Muscle layer of colon (tissue), 2 donors: ENCODE measurements at regions not wholly inside any gene's neighbourhood (a gene's known extent, or its start where the extent isn't known, plus 50 kb on each side); places are given as distances from the start of the nearest gene placed in this dataset.
"Not testable (repeated sequence)": the region's sequence is repeated elsewhere in the genome, so short reads cannot be mapped to it uniquely, and the experiment has no call there.

Experiments
- H3K27ac ChIP-seq: one replicate; pipeline ENCODE4 v1.7.0; 2013; ENCODE audit warnings: low read depth, mild to moderate bottlenecking, low read length, moderate library complexity
- H3K27me3 ChIP-seq, 2 donors: one replicate each; pipeline ENCODE4 v1.7.0; 2013; ENCODE audit warnings: low read length in 2 of 2, mild to moderate bottlenecking in 2 of 2; ENCODE audit not compliant: insufficient read depth in 2 of 2, control insufficient read depth in 1 of 2
- H3K36me3 ChIP-seq: one replicate; pipeline ENCODE4 v1.7.0; 2013; ENCODE audit warnings: mild to moderate bottlenecking, low read length; ENCODE audit not compliant: insufficient read depth
- H3K4me1 ChIP-seq: one replicate; pipeline ENCODE4 v1.7.0; 2013; ENCODE audit warnings: mild to moderate bottlenecking, low read length; ENCODE audit not compliant: insufficient read depth
- H3K4me3 ChIP-seq, 2 donors: one replicate each; pipeline ENCODE4 v1.7.0; 2013; ENCODE audit warnings: low read length in 2 of 2, low read depth in 1 of 2, mild to moderate bottlenecking in 1 of 2, moderate library complexity in 1 of 2
- H3K9ac ChIP-seq: one replicate; pipeline ENCODE4 v1.7.0; 2013; ENCODE audit warnings: low read length
- H3K9me3 ChIP-seq: one replicate; pipeline ENCODE4 v1.7.0; 2013; ENCODE audit warnings: mild to moderate bottlenecking, low read length
- donor health status: abdominal sarcoma.
- donor health status: Adenocarcinoma of cecum.

DNA sequence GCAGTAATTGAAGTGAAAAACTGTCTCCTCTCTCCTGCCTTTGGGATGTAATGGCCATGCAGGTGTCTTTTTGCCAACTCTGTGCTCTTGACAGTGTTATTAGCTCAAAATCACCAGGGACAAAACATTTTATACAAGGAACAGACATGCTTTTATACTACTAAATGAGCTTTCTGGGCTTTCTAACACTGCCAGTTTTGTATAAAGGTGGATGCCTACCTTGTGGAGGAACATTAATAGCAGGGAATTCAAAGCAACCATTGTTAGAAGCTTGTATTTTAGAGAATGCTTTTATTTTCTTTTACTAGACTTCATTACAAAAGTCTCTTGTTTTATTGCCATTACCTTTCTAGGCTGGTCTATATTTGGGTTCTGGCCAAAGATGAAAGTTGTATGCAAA lies 54.7 kb upstream of the ARSJ start:
- Histone ChIP-seq H3K9ac (no peak overlapping the region), H3K27ac (no peak overlapping the region), H3K9me3 (no peaks in the 10 kb centered on the region), H3K36me3 (no peaks in the 10 kb centered on the region), H3K4me3 (no peak overlapping the region), H3K27me3 (no peaks in the 10 kb centered on the region), H3K4me1 (no peaks in the 10 kb centered on the region)

GRCh38 chr4:114036426-114036825 lies 57.0 kb upstream of the ARSJ start:
- Histone ChIP-seq H3K27ac (no peak overlapping the region), H3K36me3 (no peaks in the 10 kb centered on the region), H3K4me3 (no peak overlapping the region), H3K9ac (no peak overlapping the region), H3K4me1 (no peaks in the 10 kb centered on the region), H3K9me3 (no peaks in the 10 kb centered on the region), H3K27me3 (no peaks in the 10 kb centered on the region)

- Histone ChIP-seq H3K9me3 (no peaks in the 10 kb centered on the region), H3K9ac (no peak overlapping the region), H3K36me3 (no peaks in the 10 kb centered on the region), H3K4me3 (no peak overlapping the region), H3K4me1 (no peaks in the 10 kb centered on the region), H3K27me3 (no peaks in the 10 kb centered on the region), H3K27ac (no peak overlapping the region)
Measured at GRCh38 chr4:114036864-114037263, 57.4 kb upstream of the ARSJ start.

DNA sequence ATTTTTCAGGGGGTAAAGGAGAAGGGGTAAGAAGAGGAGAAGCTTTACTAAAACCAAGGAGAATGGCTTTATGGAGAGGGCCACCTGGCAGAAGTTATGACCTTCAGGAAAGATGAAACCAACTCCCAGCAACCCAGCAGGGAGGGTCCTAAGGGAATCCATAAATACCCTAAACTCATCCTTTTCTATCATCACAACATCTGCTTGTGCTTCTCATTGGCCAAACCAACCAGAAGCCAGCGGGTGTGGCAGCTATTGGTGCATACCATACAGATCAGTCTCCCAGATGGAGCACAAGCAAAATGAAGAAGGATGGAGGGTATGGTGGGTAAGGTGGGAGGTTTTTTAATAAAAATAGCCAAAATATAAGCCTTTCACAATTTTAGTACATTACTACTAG lies 58.5 kb upstream of the ARSJ start:
- H3K27ac ChIP-seq: no peak overlapping the region

DNA sequence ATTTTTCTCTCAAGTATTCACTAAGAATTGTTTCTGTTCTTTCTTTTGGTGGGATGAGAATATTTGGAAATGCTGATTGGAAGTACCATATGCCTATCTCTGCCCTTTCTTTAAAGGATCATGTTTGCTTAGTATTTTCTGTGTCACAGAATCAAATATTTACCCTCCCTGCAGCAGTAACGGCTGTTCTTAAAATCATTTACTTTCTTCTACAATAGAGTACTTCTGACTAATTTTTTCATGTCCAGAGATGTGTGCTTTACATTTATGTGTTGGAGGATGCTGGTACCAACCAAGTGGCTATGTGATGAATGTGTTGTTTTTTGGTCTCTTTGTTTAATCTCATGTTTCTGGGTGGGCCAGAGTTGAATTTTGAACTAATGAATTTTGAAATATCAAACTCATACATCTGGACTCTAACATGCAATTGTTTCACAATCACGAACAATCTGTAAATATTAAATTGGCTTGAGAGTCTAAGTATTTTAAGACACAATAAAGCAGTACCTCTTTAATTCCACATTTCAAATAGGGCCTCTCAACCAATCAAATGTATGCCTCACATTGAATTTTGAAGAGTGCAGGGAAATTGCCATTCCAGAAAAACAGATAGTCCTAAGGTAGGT lies 59.4 kb upstream of the ARSJ start:
- Histone ChIP-seq H3K36me3 (no peaks in the 10 kb centered on the region), H3K9me3 (no peaks in the 10 kb centered on the region), H3K9ac (no peak overlapping the region), H3K27ac (no peak overlapping the region), H3K27me3 (no peaks in the 10 kb centered on the region), H3K4me1 (no peaks in the 10 kb centered on the region), H3K4me3 (no peak overlapping the region)

More for the DNA sequence above, 58.5 kb upstream of the ARSJ start:
- Histone ChIP-seq H3K9me3 (no peaks in the 10 kb centered on the region), H3K4me1 (no peaks in the 10 kb centered on the region), H3K4me3 (no peak overlapping the region), H3K36me3 (no peaks in the 10 kb centered on the region), H3K27me3 (no peaks in the 10 kb centered on the region), H3K9ac (no peak overlapping the region)

DNA sequence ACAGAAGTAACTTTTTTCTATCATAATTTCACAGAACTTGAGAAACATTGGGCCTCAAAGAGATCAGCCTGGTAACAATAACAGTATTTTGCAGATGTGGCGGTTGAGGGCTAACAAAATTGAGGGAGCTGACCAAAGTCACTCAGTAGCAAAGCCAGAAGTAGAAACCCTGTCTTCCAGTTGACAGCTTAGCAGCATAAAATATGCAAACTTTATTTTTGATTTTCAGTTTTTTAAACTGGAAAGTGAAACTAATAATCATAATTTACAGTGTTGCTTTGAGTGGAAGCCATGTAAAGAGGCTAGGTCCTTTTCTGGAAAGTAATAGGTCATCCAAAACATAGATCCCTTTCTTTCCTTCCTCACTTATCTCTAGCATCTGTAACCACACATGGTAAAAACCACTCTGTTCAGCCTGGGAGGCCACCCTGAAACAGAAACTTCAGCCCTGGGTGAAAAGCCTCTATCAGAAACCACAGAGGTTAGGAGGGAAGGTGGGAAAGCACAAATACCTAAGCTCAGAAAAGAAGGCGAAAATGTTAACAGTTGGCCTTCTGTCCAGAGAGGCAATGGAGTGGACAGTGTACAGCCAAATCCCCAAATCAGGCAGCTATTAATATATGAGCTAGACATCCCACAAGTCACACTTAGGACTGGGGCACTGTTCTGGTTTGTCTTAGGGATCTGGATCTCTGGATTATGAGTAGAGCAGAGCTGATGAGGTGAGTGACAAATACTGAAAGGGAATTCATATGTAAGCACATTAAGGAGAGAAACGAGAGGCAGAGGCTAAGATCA lies 61.1 kb upstream of the ARSJ start:
- H3K9ac ChIP-seq: no peak overlapping the region
- H3K4me1 ChIP-seq: no peaks in the 10 kb centered on the region
- H3K4me3 ChIP-seq: no peak overlapping the region
- H3K27me3 ChIP-seq: no peaks in the 10 kb centered on the region
- no peaks in the 10 kb centered on the region for H3K9me3 ChIP-seq
- no peak overlapping the region for H3K27ac ChIP-seq
- H3K36me3 ChIP-seq: no peaks in the 10 kb centered on the region

GRCh38 chr4:114041117-114041475 lies 61.6 kb upstream of the ARSJ start:
- no peaks in the 10 kb centered on the region for H3K4me1 ChIP-seq
- H3K36me3 ChIP-seq: no peaks in the 10 kb centered on the region
- H3K27ac ChIP-seq: no peak overlapping the region
- H3K4me3 ChIP-seq: no peak overlapping the region
- H3K9ac ChIP-seq: no peak overlapping the region
- no peaks in the 10 kb centered on the region for H3K9me3 ChIP-seq
- no peaks in the 10 kb centered on the region for H3K27me3 ChIP-seq

GRCh38 chr4:114043116-114043515 lies 63.7 kb upstream of the ARSJ start:
- Histone ChIP-seq H3K27ac (no peak overlapping the region), H3K27me3 (no peaks in the 10 kb centered on the region), H3K9ac (no peak overlapping the region), H3K36me3 (no peaks in the 10 kb centered on the region), H3K9me3 (no peaks in the 10 kb centered on the region), H3K4me1 (no peaks in the 10 kb centered on the region), H3K4me3 (no peak overlapping the region)

- H3K27ac ChIP-seq, H3K4me3 ChIP-seq, H3K4me1 ChIP-seq, H3K9ac ChIP-seq, H3K36me3 ChIP-seq, H3K27me3 ChIP-seq, H3K9me3 ChIP-seq: not testable (repeated sequence)
Measured at GRCh38 chr4:114044351-114044750, 64.9 kb upstream of the ARSJ start.

DNA sequence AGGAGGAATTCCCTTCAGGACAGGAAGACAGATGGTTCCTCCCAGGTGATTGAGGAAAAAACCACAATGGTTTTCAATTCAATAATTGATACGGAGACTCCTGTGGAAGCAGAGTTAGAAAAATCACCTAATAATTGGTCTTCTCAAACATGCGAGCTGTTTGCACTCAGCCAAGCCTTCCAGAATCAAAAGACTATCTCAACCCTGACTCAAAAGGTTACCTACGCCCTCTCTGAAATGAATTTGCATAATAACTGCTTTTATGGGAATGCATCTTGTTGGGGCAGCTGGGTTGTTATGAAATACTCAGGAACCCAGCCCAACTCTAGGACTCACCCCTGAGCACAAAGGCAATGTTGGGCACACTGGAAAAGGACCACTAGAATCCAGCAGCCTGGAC lies 66.9 kb upstream of the ARSJ start:
- Histone ChIP-seq H3K9ac (no peak overlapping the region), H3K9me3 (no peaks in the 10 kb centered on the region), H3K4me3 (no peak overlapping the region), H3K4me1 (no peaks in the 10 kb centered on the region), H3K36me3 (no peaks in the 10 kb centered on the region), H3K27ac (no peak overlapping the region), H3K27me3 (no peaks in the 10 kb centered on the region)

DNA sequence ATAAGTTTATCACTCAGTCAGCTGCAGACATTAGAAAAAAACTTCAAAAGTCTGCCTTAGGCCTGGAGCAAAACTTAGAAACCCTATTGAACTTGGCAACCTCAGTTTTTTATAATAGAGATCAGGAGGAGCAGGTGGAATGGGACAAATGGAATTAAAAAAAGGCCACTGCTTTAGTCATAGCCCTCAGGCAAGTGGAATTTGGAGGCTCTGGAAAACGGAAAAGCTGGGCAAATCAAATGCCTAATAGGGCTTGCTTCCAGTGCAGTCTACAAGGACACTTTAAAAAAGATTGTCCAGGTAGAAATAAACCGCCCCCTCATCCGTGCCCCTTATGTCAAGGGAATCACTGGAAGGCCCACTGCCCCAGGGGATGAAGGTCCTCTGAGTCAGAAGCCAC lies 68.7 kb upstream of the ARSJ start:
- not testable (repeated sequence) for H3K36me3 ChIP-seq, H3K4me1 ChIP-seq, H3K9me3 ChIP-seq, H3K9ac ChIP-seq, H3K27ac ChIP-seq, H3K4me3 ChIP-seq, H3K27me3 ChIP-seq

- no peaks in the 10 kb centered on the region for H3K9me3 ChIP-seq
- H3K9ac ChIP-seq: no peak overlapping the region
- H3K4me1 ChIP-seq: no peaks in the 10 kb centered on the region
- H3K36me3 ChIP-seq: no peaks in the 10 kb centered on the region
- H3K27me3 ChIP-seq: no peaks in the 10 kb centered on the region
- H3K4me3 ChIP-seq: no peak overlapping the region
- H3K27ac ChIP-seq: no peak overlapping the region
Measured at GRCh38 chr4:114052227-114052626, 72.8 kb upstream of the ARSJ start.
